ENCODE measurements at regions not wholly inside any gene's neighbourhood (a gene's known extent, or its start where the extent isn't known, plus 50 kb on each side); places are given as distances from the start of the nearest gene placed in this dataset.

DNA sequence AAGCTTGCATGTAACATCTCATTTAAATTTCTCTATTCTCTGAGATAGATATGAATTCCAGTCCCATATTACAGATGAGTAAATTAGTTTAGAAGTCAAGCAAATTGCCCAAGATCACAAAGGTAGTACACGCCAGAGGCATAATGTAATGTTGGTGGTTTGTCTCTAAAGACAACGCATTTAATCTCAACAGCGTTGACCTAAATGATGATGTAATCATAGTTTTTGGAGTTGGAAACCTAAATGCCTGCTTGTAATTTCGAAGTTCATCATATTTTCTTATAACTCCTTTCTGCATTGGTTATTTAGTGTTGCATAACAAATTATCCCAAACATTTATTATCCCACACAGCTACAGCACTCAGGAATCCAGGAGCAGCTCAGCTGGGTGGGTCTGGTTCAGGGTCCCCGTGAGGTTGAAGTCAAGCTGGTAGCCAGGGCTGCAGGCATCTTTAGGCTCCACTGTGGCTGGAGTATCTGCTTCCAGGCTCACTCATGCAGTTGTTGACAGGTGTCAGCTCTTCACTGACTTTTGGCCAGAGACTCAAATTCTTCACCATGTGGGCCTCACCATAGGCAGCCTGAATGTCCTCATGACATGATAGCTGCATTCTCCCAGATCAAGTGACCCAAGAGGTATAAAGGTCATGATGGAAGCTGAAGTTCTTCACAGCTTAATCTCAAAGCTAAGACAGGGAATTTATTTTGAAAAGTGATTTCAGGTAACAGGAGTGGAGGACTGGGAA is 122.0 kb upstream of the SPTLC3 start:
- H3K27ac ChIP-seq (ENCODE audit: low read depth) = no peak overlapping the region
- DNase-seq (ENCODE audit: extremely low spot score) = no peak
- H3K36me3 ChIP-seq (ENCODE audit: insufficient read depth) = no peaks in the 10 kb centered on the region
- H3K4me3 ChIP-seq (ENCODE audit: low read depth, low read length) = no peak overlapping the region
- H3K4me1 ChIP-seq (ENCODE audit: insufficient read depth) = no peaks in the 10 kb centered on the region
- 87% methylated on average over 5 of the region's 5 CpGs for WGBS

DNA sequence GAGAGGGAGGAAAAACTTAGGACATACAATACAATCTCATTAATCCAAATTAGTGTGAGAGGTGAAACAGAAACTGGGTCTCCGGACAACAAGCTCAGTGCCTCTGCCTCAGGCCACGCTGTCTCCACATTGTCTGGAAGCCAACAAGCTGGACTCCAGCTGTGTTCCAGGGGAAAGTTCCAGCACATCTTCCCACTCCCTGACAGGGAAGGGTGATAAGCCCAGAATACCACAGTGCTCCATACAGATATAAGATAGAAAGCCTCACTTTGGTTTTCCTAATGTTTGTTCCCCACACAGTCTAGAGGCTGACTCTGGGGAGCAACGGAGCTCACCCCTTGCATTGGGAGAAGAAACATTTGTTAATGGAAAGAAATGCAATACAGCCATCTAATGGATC is 117.1 kb upstream of the SPTLC3 start:
- H3K36me3 ChIP-seq (ENCODE audit: insufficient read depth) = no peaks in the 10 kb centered on the region
- H3K4me1 ChIP-seq (ENCODE audit: insufficient read depth) = no peaks in the 10 kb centered on the region
- no peak for DNase-seq (ENCODE audit: extremely low spot score)
- H3K4me3 ChIP-seq (ENCODE audit: low read depth, low read length) = no peak overlapping the region
- WGBS = 73% methylated on average over 3 of the region's 3 CpGs
- H3K27ac ChIP-seq (ENCODE audit: low read depth) = no peak overlapping the region

DNA sequence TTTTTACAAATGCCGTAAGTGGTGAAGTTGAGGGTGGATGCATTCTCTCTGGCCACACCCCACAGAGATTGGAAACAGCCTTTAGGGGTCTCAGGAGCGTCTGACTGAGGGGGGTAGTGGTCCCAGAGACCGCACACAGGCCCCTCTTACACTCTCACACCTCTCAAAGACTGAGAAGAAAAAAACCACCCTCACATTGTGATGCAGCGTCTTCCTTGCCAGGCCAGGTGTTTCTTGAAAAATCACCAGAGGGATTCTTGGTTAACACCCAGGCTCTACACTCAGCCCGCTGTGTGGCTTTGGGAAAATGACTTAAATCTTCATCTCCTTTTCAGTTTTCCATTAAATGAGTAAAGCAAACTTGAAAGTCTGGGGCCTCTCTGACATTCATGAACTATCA is 115.8 kb upstream of the SPTLC3 start:
- DNase-seq (ENCODE audit: extremely low spot score) = no peak
- Histone ChIP-seq H3K36me3 (ENCODE audit: insufficient read depth) (no peaks in the 10 kb centered on the region), H3K4me1 (ENCODE audit: insufficient read depth) (no peaks in the 10 kb centered on the region), H3K4me3 (ENCODE audit: low read depth, low read length) (no peak overlapping the region), H3K27ac (ENCODE audit: low read depth) (no peak overlapping the region)
- WGBS = 74% methylated on average over 5 of the region's 5 CpGs

DNA sequence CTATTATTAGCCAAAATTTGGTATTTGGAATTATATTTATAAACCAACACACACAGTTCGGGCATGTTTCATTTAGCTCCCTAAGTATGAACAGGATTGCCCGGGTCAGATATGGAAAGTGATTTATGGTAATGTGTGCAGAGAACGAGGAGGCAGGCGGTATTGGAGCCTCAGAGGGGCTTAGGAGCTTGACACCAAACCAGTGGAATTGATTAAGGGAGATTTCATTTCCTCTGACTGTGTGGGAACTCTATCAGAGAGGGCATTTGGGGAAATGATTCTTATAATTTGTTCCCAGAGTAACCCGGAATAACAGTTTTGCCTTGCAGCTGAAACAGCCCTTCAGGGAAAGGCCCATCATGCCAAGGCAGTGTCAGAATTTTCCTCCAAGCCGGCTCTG is 115.1 kb upstream of the SPTLC3 start:
- no peak for DNase-seq (ENCODE audit: extremely low spot score)
- WGBS = 59% methylated on average over 6 of the region's 6 CpGs
- H3K36me3 ChIP-seq (ENCODE audit: insufficient read depth) = no peaks in the 10 kb centered on the region
- no peaks in the 10 kb centered on the region for H3K4me1 ChIP-seq (ENCODE audit: insufficient read depth)
- no peak overlapping the region for H3K4me3 ChIP-seq (ENCODE audit: low read depth, low read length)
- H3K27ac ChIP-seq (ENCODE audit: low read depth) = no peak overlapping the region

DNA sequence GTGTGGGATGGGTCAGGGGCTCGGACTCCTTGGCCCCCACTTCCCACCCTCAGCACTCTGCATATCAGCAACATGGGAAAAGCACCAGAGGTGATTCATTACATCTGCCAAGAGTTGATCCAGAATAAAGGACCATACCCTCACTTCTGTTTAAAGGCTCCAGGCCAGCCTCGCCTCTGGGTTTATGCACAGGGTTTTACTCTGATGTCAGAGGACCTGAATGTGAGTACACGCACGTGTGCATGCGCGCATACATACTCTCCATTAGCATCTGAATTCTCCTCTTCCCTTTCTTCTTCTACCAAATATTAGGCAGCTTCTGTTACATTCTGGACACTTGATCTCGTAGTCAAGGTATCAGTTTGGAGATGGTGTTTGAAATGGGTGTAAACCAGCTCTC is 114.7 kb upstream of the SPTLC3 start:
- no peaks in the 10 kb centered on the region for H3K4me1 ChIP-seq (ENCODE audit: insufficient read depth)
- no peak overlapping the region for H3K4me3 ChIP-seq (ENCODE audit: low read depth, low read length)
- H3K36me3 ChIP-seq (ENCODE audit: insufficient read depth) = no peaks in the 10 kb centered on the region
- H3K27ac ChIP-seq (ENCODE audit: low read depth) = no peak overlapping the region
- 89% methylated on average over 7 of the region's 7 CpGs for WGBS
- no peak for DNase-seq (ENCODE audit: extremely low spot score)

DNA sequence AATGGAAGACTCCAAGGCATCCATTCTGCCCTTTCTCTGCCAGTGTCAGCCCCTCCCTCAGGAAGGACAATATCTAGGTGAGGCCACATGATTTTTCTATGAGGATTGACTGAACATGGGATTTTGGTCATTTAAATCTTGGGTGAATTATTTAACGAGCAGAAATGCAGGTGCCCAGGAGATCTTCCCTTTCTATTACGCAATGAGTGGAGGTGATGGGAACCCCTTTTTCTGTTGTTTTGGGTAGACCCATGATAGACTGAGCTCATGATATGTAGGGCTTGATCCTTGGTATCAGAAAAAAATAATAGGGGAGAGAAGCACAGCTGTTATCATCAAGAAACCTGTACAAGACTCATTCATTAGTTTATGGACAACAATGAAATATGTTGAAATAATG is 112.6 kb upstream of the SPTLC3 start:
- Histone ChIP-seq H3K4me1 (ENCODE audit: insufficient read depth) (no peaks in the 10 kb centered on the region), H3K4me3 (ENCODE audit: low read depth, low read length) (no peak overlapping the region), H3K36me3 (ENCODE audit: insufficient read depth) (no peaks in the 10 kb centered on the region), H3K27ac (ENCODE audit: low read depth) (no peak overlapping the region)
- DNase-seq (ENCODE audit: extremely low spot score) = no peak
- 97% methylated on average over 2 of the region's 2 CpGs for WGBS

DNA sequence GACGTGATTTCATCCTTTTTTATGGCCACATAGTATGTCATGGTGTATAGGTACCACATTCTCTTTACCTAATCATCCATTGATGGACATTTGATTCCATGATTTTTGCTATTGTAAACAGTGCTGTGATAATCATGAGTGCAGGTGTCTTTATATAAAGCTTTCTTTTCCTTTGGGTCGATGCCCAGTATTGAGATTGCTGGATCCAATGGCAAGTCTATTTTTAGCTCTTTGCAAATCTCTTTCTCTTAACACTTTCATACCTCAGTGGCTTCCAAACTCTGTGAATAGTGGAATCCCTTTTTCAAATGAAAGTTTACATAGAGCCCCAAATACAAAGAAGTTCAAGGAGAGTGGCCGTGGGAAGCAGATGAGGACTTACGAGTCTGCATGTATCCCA is 105.8 kb upstream of the SPTLC3 start:
- Histone ChIP-seq H3K4me1 (ENCODE audit: insufficient read depth) (no peaks in the 10 kb centered on the region), H3K4me3 (ENCODE audit: low read depth, low read length) (no peak overlapping the region), H3K36me3 (ENCODE audit: insufficient read depth) (no peaks in the 10 kb centered on the region), H3K27ac (ENCODE audit: low read depth) (no peak overlapping the region)
- 57% methylated on average over 4 of the region's 4 CpGs for WGBS
- DNase-seq (ENCODE audit: extremely low spot score) = no peak

DNA sequence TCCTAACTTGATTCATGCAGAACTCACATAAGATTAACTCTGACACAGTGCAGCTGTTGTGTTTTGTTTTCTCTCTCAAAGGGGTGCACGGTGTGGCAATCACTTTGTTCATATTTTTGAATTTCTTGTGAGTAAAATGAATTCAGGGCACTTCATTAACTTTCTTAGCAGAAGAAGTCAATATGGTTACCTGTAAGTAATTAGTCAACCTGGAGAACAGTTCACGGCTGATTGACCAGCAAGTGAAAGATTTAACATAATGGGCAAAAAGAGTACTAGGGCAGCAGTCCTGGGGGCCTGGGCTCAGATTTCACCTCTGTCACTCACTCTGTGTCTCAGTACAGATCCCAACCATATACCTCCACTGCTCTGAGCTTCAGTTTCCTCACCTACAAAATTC is 102.4 kb upstream of the SPTLC3 start:
- Histone ChIP-seq H3K4me1 (ENCODE audit: insufficient read depth) (no peaks in the 10 kb centered on the region), H3K4me3 (ENCODE audit: low read depth, low read length) (no peak overlapping the region), H3K27ac (ENCODE audit: low read depth) (no peak overlapping the region), H3K36me3 (ENCODE audit: insufficient read depth) (no peaks in the 10 kb centered on the region)
- DNase-seq (ENCODE audit: extremely low spot score) = no peak
- WGBS = 64% methylated on average over 2 of the region's 2 CpGs

DNA sequence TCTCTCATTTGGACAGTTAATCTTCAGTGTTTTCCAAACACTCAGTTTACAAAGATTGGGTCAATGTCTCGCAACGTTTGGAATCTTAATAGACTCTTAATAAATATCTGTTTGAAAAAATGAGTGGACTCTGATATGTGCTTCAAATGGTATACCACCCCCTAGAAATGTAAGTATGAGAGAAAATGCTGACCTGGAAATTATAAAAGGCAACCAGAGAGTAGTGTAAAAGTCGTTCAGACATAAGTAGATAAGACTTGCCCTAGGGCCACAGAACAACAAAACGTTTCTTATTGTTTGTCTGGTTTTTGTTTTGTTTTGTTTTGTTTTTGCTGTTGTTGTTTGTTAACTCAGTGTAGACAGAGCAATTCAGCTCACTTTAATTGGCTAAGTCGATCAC is 97.4 kb upstream of the SPTLC3 start:
- no peak for DNase-seq (ENCODE audit: extremely low spot score)
- no peak overlapping the region for H3K4me3 ChIP-seq (ENCODE audit: low read depth, low read length)
- H3K36me3 ChIP-seq (ENCODE audit: insufficient read depth) = no peaks in the 10 kb centered on the region
- no peak overlapping the region for H3K27ac ChIP-seq (ENCODE audit: low read depth)
- 75% methylated on average over 5 of the region's 5 CpGs for WGBS
- H3K4me1 ChIP-seq (ENCODE audit: insufficient read depth) = no peaks in the 10 kb centered on the region

DNA sequence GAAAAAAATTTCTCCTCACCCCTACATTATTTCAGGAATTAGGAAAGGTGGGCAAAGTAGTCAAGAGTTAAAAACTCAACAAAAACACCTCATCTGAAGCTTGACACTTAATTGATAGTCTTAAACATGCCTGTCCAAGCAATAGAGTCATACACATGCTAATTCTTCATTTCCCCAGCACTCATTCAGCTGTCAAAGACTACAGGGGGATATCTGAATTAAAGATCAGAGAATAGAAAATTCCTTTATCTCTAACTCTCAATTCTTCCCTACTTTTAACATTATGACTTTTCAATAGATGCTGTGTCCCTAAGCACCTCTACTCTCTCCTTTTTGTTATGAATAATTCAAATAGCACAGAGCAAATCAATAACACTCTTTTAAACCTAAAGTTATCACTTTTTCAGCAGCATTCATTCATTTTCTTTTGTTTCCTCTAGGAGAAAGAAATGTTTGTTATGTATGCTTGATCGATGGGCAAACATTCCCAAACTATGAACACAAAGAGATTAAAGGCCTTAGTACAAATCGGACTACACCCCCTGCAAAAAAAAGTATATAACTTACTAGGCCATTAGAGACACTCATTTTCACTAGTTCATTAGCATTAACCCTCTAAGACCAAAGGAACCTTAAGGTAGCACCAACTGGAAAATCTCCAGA is 94.9 kb upstream of the SPTLC3 start:
- Histone ChIP-seq H3K4me3 (ENCODE audit: low read depth, low read length) (no peak overlapping the region), H3K27ac (ENCODE audit: low read depth) (no peak overlapping the region), H3K36me3 (ENCODE audit: insufficient read depth) (no peaks in the 10 kb centered on the region), H3K4me1 (ENCODE audit: insufficient read depth) (no peaks in the 10 kb centered on the region)
- no peak for DNase-seq (ENCODE audit: extremely low spot score)
- WGBS = 81% methylated on average over 2 of the region's 2 CpGs

DNA sequence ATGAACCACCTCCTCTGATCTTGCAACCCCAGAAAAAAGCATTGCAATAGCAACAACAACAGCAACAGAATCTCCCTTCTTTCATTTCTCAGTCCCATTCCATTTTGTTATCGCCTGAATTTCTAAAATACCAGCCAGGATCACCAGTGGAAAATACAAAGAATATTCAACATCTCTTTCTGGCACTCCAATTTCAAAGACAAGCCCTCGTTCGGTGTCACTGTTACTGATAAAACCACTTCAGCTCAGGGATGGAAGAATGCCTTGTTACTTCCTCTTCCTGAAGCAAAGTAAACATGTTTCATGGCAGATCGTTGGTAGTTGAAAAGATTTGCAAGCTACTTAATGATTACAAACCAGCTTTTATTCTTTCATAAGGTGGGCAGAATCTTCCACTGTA is 94.0 kb upstream of the SPTLC3 start:
- no peaks in the 10 kb centered on the region for H3K4me1 ChIP-seq (ENCODE audit: insufficient read depth)

DNA sequence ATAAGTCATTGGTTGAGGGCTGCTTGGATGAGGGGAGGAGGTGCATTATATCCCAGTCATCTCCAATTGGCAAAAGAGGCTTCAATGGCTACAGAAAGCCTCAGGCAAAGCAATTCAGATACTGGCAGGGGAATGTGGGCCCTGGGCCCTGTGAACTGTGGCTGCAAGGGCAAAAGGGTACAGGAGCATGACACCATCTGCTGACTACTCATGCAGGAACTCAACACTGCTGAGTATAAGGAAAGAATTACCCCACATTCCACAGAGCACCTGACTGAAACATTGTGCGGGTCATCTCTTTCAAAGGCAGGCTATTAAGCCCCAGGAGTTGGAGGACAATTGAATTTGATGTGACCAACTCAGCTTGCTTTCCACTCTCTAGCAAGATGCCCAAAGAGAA is 92.1 kb upstream of the SPTLC3 start:
- Histone ChIP-seq H3K36me3 (ENCODE audit: insufficient read depth) (no peaks in the 10 kb centered on the region), H3K4me1 (ENCODE audit: insufficient read depth) (no peaks in the 10 kb centered on the region), H3K4me3 (ENCODE audit: low read depth, low read length) (no peak overlapping the region), H3K27ac (ENCODE audit: low read depth) (no peak overlapping the region)
- 82% methylated on average over 1 of the region's 1 CpG for WGBS
- DNase-seq (ENCODE audit: extremely low spot score) = no peak

More for the DNA sequence above, 94.0 kb upstream of the SPTLC3 start:
- Histone ChIP-seq H3K27ac (ENCODE audit: low read depth) (no peak overlapping the region), H3K4me3 (ENCODE audit: low read depth, low read length) (no peak overlapping the region), H3K36me3 (ENCODE audit: insufficient read depth) (no peaks in the 10 kb centered on the region)
- WGBS = 42% methylated on average over 4 of the region's 4 CpGs
- DNase-seq (ENCODE audit: extremely low spot score) = no peak

DNA sequence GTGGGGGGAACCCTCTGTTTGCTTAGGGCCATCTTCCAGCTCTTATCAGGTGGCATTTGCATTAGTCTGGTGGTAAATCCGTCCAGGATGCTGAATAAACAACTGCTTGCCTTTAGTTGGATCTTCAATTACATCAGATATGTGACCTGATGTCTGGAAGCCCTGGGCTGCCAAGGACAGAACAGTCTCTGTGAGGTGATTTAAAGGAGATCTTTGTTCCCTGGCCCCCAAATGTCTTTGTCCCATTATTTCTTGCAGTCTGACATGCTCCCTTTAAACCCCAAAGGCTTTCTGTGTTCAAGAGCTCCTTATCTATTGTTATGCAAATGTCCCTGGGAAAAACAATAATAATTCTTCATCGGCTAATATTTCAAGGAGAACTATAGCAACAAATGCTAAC is 84.6 kb upstream of the SPTLC3 start:
- no peak overlapping the region for H3K27ac ChIP-seq (ENCODE audit: low read depth)

DNA sequence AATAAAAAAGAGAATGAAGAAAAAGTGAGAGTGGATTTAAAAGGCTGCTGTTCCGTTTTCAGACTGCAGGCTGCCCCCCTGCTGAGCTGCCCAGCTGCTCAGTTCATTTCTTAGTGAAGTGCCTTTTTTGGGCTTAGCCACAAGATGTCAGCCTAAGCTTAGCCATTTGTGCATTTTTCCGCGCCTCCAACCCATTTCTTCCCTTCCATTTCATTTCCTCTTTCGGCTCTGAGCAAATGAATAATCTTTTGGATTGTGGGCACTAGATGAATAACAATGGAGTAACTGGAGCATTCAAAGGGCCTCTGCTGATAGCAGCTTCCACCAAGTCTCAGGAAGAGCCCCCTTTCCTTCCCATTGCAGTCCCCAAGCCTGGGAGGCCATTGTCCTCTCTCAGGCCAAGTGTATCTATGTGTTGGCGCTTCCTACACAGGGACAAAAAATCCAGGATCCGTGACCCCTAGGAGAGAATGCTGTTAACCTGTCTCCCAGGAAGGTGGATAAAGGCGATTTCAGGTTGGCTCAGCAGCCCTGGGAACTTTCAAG is 83.5 kb upstream of the SPTLC3 start:
- 35% methylated on average over 7 of the region's 7 CpGs for WGBS

More for the DNA sequence above, 84.6 kb upstream of the SPTLC3 start:
- H3K36me3 ChIP-seq (ENCODE audit: insufficient read depth) = no peaks in the 10 kb centered on the region
- H3K4me3 ChIP-seq (ENCODE audit: low read depth, low read length) = no peak overlapping the region
- DNase-seq (ENCODE audit: extremely low spot score) = no peak
- WGBS = 14% methylated on average over 2 of the region's 2 CpGs
- no peaks in the 10 kb centered on the region for H3K4me1 ChIP-seq (ENCODE audit: insufficient read depth)

More for the DNA sequence above, 83.5 kb upstream of the SPTLC3 start:
- peak; percentile 60 for DNase-seq (ENCODE audit: extremely low spot score)
- H3K4me1 ChIP-seq (ENCODE audit: insufficient read depth) = no peaks in the 10 kb centered on the region
- H3K36me3 ChIP-seq (ENCODE audit: insufficient read depth) = no peaks in the 10 kb centered on the region
- no peak overlapping the region for H3K27ac ChIP-seq (ENCODE audit: low read depth)
- H3K4me3 ChIP-seq (ENCODE audit: low read depth, low read length) = no peak overlapping the region

All from urinary bladder (tissue), 3 donors.